GM12873 (cell line): ENCODE measurements at regions not wholly inside any gene's neighbourhood (a gene's known extent, or its start where the extent isn't known, plus 50 kb on each side); places are given as distances from the start of the nearest gene placed in this dataset.

Experiments
- CTCF ChIP-seq: IDR thresholded peaks from 2 replicates; pipeline ENCODE4 v1.5.1; 2012; ENCODE audit warnings: low read depth, mild to moderate bottlenecking, moderate library complexity, low read length, control low read depth; ENCODE audit not compliant: insufficient read depth; ENCODE audit errors: missing control alignments

GRCh38 chr5:123673107-123673506 is 161.1 kb downstream of the CSNK1G3 start:
- TF ChIP-seq CTCF = no peak

DNA sequence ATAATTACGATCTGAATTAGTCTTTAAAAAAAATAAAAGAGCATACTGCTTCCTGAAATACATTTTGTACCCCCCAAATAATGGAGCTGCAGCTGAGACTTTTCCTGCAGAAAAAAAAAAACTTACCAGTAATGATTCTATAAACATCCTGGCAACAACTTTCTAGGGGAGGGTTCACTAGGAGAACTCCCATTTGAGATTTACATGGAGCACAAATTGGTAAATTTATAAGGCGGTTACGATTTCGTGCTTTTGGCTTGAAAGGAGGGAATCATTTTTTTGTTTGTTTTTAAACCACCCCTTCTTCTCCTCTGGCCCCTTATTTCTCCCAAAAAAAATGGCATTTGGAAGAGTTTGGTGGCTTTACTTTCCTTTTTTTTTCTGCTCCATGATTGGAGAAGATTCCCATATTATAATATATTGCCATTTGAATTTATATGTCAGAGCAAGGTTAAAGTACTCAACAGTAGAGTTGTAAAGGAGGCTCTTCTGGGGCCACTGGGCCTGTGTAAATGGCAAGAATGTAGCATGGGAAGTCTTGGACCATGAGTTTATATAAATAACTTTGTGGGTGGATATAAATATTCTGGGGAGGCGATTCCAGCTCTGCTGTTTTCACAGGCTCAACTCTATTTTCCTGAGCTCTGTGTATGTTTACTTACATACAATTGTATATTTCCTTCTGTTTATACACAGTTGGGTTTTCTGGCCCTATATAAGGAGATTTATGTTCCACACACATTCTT is 159.9 kb downstream of the CSNK1G3 start:
- no peak for TF ChIP-seq CTCF

DNA sequence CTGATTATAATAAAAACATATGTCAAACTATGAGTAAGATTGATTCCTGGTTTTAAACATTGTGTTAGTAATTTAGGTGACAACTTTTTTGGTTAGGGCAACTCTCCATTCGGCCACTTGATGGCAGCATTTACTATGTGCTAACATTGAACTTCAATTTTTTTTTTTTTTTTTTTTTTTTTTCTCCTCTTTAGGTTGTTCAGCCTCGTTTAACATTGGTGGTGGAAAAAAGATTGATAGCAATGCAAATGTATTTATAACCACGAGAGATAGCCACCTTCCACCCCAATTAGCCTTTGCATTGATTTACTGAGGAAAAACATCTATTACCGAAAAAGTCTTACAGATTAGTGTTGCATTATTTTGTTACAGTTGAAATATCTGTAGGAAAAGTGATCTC is 159.1 kb downstream of the CSNK1G3 start:
- TF ChIP-seq CTCF = peak; percentile 72
